Mucosa of rectum (tissue), 2 donors: ENCODE measurements at regions not wholly inside any gene's neighbourhood (a gene's known extent, or its start where the extent isn't known, plus 50 kb on each side); places are given as distances from the start of the nearest gene placed in this dataset.

Experiments used
- H3K27ac ChIP-seq, 2 donors: one replicate each; pipeline ENCODE4 v1.7.0; 2013; ENCODE audit warnings: inconsistent platforms in 2 of 2, low read depth in 2 of 2, low read length in 2 of 2
- H3K27me3 ChIP-seq, 2 donors: one replicate each; pipeline ENCODE4 v1.7.0; 2013; ENCODE audit warnings: low read length in 2 of 2; ENCODE audit not compliant: control insufficient read depth in 2 of 2, insufficient read depth in 2 of 2
- H3K36me3 ChIP-seq, 2 donors: one replicate each; pipeline ENCODE4 v1.7.0; 2013; ENCODE audit warnings: low read length in 2 of 2; ENCODE audit not compliant: control insufficient read depth in 2 of 2, insufficient read depth in 2 of 2
- H3K4me1 ChIP-seq, 2 donors: one replicate each; pipeline ENCODE4 v1.7.0; 2013; ENCODE audit warnings: low read length in 2 of 2, mild to moderate bottlenecking in 1 of 2; ENCODE audit not compliant: control insufficient read depth in 2 of 2, insufficient read depth in 2 of 2
- H3K4me3 ChIP-seq, 2 donors: one replicate each; pipeline ENCODE4 v1.7.0; 2013; ENCODE audit warnings: low read length in 2 of 2
- H3K9ac ChIP-seq, 2 donors: one replicate each; pipeline ENCODE4 v1.7.0; 2013; ENCODE audit warnings: low read length in 2 of 2, low read depth in 1 of 2, mild to moderate bottlenecking in 1 of 2
- H3K9me3 ChIP-seq, 2 donors: one replicate each; pipeline ENCODE4 v1.7.0; 2013; ENCODE audit warnings: low read length in 2 of 2; ENCODE audit not compliant: control insufficient read depth in 2 of 2
- donor health status: healthy.
- donor health status: Normal muscosa, but diverticular disease.

GRCh38 chr6:149197482-149197881 lies 120.0 kb upstream of the TAB2 start:
- Histone ChIP-seq H3K27ac (no peak overlapping the region), H3K9me3 (peaks cover 0 to 2% of the 10 kb centered on the region in 2 donors), H3K9ac (no peak overlapping the region), H3K4me1 (no peaks in the 10 kb centered on the region), H3K36me3 (no peaks in the 10 kb centered on the region), H3K27me3 (no peaks in the 10 kb centered on the region), H3K4me3 (no peak overlapping the region)

GRCh38 chr6:149198265-149198664 lies 119.2 kb upstream of the TAB2 start:
- H3K9me3 ChIP-seq = peaks cover 0 to 2% of the 10 kb centered on the region in 2 donors
- no peak overlapping the region for H3K4me3 ChIP-seq
- H3K27me3 ChIP-seq = no peaks in the 10 kb centered on the region
- no peaks in the 10 kb centered on the region for H3K36me3 ChIP-seq
- no peak overlapping the region for H3K9ac ChIP-seq
- no peak overlapping the region for H3K27ac ChIP-seq
- H3K4me1 ChIP-seq = no peaks in the 10 kb centered on the region

DNA sequence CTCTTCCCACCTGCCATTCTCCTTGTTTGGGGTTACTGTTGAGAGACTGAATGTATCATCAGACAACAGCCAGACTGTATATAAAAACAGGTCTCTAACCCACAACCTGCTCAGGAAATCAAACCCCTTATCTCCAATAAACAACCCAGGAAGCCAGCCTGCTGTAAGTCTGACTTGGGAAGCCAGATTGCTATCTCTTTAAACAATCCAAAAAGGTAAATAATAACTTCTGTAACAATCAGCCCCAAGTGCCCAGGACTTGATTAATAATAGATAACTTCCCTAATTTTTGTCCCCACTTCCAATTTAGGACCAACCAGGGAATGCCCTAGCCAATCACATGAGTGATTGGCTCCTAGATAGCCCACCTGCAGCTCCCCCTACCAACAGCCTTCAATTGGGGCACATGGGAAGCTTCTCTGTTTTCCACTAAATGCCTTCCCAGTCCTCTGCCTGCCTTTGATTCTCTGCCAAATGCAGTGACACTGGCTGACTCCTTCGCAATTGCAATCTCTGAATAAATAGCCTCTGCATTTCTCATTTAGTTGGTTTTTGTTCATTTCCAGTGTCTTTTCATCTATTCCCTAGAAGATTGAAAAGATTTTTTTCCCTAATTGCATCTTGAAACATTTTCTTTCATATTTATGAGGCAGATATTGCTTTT lies 117.1 kb upstream of the TAB2 start:
- Histone ChIP-seq H3K4me3 (no peak overlapping the region), H3K9ac (no peak overlapping the region), H3K27ac (no peak overlapping the region), H3K36me3 (no peaks in the 10 kb centered on the region), H3K4me1 (no peaks in the 10 kb centered on the region), H3K27me3 (no peaks in the 10 kb centered on the region), H3K9me3 (peaks cover 0 to 2% of the 10 kb centered on the region in 2 donors)

DNA sequence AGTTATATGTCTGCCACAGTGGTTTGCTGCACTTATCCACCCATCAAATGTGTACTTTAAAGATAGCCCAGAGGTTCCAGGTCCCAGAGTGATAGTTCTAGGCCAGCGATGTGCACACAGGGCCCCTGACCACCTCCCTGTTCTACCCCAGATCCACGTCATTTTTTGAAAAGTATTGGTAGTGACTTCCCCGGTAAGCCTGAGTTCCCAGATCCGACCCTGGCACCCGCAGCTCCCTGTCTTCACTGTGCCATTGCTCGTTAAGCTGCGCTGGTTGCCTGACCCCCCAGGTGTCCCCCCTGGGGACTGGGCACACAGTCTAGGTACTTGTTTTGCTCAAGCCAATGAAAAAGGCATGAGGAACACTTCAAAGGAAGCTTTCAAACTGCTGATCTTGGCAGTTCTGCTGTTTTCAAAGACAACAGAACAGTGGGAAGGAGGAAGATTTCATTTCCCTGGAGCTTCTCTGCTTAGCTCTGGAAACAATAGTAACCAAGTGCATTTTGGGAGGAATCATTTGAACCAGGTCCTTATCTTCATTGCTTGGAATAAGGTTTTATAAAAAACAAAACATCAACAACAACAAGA lies 116.3 kb upstream of the TAB2 start:
- no peak overlapping the region for H3K27ac ChIP-seq
- H3K4me3 ChIP-seq = no peak overlapping the region
- H3K9me3 ChIP-seq = peaks cover 0 to 2% of the 10 kb centered on the region in 2 donors
- H3K4me1 ChIP-seq = no peaks in the 10 kb centered on the region
- no peaks in the 10 kb centered on the region for H3K36me3 ChIP-seq
- no peak overlapping the region for H3K9ac ChIP-seq
- no peaks in the 10 kb centered on the region for H3K27me3 ChIP-seq

GRCh38 chr6:149202100-149202499 lies 115.4 kb upstream of the TAB2 start:
- no peak overlapping the region for H3K4me3 ChIP-seq
- H3K27me3 ChIP-seq = no peaks in the 10 kb centered on the region
- H3K4me1 ChIP-seq = no peaks in the 10 kb centered on the region
- H3K36me3 ChIP-seq = no peaks in the 10 kb centered on the region
- no peak overlapping the region for H3K9ac ChIP-seq
- H3K9me3 ChIP-seq = peaks cover 0 to 2% of the 10 kb centered on the region in 2 donors
- H3K27ac ChIP-seq = no peak overlapping the region

GRCh38 chr6:149202952-149203351 lies 114.6 kb upstream of the TAB2 start:
- H3K9ac ChIP-seq = no peak overlapping the region
- H3K4me3 ChIP-seq = no peak overlapping the region
- no peaks in the 10 kb centered on the region for H3K27me3 ChIP-seq
- H3K36me3 ChIP-seq = no peaks in the 10 kb centered on the region
- H3K4me1 ChIP-seq = no peaks in the 10 kb centered on the region
- peaks cover 0 to 2% of the 10 kb centered on the region in 2 donors for H3K9me3 ChIP-seq
- H3K27ac ChIP-seq = no peak overlapping the region

DNA sequence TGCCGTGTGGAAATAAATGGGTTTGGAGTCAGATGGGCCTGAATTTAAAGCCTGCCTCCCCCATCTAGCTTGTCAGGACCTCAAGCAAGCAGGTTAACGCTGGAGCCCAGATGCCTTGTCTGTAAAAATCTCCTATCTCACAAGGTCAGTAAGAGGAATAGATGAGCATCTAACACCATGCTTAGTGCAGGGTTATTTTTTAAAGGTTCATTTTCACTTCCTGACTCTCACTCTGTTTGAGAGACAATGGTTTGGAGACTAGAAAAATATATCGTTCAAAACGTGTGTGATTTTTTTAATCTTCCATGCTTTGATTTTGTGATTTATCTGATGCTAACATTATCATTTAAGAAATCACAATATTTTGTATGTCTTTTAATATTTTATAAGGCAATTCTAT lies 114.0 kb upstream of the TAB2 start:
- no peak overlapping the region for H3K9ac ChIP-seq
- H3K4me1 ChIP-seq = no peaks in the 10 kb centered on the region
- peaks cover 0 to 2% of the 10 kb centered on the region in 2 donors for H3K9me3 ChIP-seq
- no peak overlapping the region for H3K27ac ChIP-seq
- no peak overlapping the region for H3K4me3 ChIP-seq
- H3K27me3 ChIP-seq = no peaks in the 10 kb centered on the region
- H3K36me3 ChIP-seq = no peaks in the 10 kb centered on the region

- H3K9me3 ChIP-seq = no peaks in the 10 kb centered on the region
- H3K4me3 ChIP-seq = no peak overlapping the region
- H3K4me1 ChIP-seq = no peaks in the 10 kb centered on the region
- no peaks in the 10 kb centered on the region for H3K27me3 ChIP-seq
- H3K36me3 ChIP-seq = no peaks in the 10 kb centered on the region
- no peak overlapping the region for H3K9ac ChIP-seq
- H3K27ac ChIP-seq = no peak overlapping the region
Observed at GRCh38 chr6:149208134-149208601, 109.3 kb upstream of the TAB2 start.

DNA sequence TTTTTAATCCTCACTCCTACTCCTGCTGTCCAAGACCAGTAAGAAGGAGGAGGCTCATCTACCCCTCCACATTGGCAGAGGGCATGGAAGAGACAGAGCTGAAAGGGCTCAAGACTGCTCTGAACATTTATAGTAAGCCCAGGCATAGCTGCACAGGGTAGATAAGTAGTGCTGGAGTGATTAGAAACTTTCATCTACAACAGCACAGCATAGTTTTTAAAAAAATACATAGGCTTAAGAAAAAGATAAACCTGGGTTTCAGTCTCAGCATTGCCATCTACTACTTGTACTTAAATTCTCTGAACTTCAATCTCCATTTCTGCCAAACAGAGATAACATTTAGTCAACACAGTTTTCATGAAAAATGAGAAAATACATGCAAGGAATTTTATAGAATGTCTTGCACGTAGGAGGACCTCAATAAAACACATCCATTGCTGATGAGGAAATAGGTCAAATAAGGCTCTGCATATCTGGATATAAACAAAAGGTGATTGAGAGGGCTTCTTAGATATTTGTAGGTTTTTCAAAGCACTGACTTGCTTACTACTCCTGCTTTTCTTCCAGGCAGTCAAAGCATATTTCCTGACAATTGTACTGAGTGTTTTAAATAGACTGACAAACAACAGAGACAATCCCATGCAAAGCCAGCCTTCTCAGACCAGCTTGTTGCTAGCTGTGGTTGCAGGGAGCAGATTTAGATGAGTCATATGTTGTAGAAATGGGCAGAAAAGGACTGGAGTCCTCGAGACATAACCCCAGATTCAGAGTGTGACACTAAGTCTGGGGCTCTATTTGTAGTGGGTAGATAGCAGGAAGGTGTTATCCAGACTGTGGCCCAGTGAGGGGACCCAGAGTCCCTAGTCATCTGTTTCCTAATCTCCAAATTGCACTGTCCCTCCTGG lies 107.4 kb upstream of the TAB2 start:
- Histone ChIP-seq H3K27ac (no peak overlapping the region), H3K36me3 (no peaks in the 10 kb centered on the region), H3K9ac (no peak overlapping the region), H3K27me3 (no peaks in the 10 kb centered on the region), H3K4me1 (no peaks in the 10 kb centered on the region), H3K4me3 (no peak overlapping the region), H3K9me3 (no peaks in the 10 kb centered on the region)

GRCh38 chr6:149211046-149211571 lies 106.4 kb upstream of the TAB2 start:
- no peaks in the 10 kb centered on the region for H3K27me3 ChIP-seq
- H3K27ac ChIP-seq = no peak overlapping the region
- H3K36me3 ChIP-seq = no peaks in the 10 kb centered on the region
- H3K4me3 ChIP-seq = no peak overlapping the region
- no peaks in the 10 kb centered on the region for H3K4me1 ChIP-seq
- H3K9me3 ChIP-seq = no peaks in the 10 kb centered on the region
- H3K9ac ChIP-seq = no peak overlapping the region
